KOPT-K1 (cell line): ENCODE measurements at regions not wholly inside any gene's neighbourhood (a gene's known extent, or its start where the extent isn't known, plus 50 kb on each side); places are given as distances from the start of the nearest gene placed in this dataset.

Source experiments
- H3K27ac ChIP-seq: fragments of 200-600 bp; sonication (generic); 2 replicates; pipeline ENCODE4 v1.5.1; 2016; ENCODE audit warnings: antibody characterized with exemption, mild to moderate bottlenecking, low read depth, low read length; ENCODE audit not compliant: poor library complexity, severe bottlenecking
- H3K36me3 ChIP-seq: fragments of 200-600 bp; sonication (generic); 2 replicates; pipeline ENCODE4 v1.5.1; 2017; ENCODE audit warnings: antibody characterized with exemption, mild to moderate bottlenecking, low read length, moderate library complexity; ENCODE audit not compliant: insufficient read depth
- H3K9me3 ChIP-seq: fragments of 200-600 bp; sonication (generic); 2 replicates; pipeline ENCODE4 v1.5.1; 2017; ENCODE audit warnings: antibody characterized with exemption, low read length, mild to moderate bottlenecking; ENCODE audit not compliant: insufficient read depth, poor library complexity, severe bottlenecking

GRCh38 chr6:105995391-105995865, 90.7 kb upstream of the PRDM1 start:
- Histone ChIP-seq H3K27ac (no peak overlapping the region), H3K36me3 (no peaks in the 10 kb centered on the region), H3K9me3 (no peaks in the 10 kb centered on the region)

DNA sequence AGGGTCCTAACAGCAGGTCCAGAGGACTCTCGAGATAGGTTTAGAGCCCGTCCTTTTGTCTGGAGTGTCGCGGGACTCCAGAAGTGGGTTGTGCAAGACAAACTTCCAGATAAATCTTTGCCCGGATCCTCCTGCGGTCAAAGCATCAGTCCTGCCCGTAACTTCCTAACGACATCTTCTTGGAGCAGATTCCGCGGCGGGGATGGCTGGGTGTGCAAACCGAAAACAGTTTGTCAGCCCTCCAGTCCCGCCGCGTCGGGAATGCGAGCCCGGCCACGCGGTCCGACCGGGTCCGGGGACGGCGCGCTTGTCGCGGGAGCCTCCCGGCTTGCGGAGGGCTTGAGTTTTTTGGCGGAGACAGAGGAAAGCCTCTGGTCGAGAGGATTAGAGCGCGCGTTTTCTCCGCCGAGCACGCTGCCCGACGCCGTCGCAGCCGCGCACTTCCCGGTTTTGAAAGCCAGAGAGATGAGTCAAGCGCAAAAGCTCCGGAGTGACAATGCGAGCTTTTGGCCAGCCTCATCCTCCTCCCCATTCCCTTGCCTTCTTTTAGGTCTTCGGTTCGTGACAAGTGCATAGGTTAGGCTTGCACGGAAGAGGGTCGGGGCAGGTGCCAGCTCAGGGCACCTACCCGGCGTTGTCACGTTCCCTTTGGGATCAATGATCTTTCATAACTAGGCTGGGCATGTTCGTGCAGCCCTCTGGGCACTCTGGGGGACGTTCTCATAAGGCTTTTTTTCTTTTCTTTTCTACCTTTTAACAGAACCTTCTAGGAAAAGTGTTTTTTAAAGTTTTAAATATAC, 91.3 kb upstream of the PRDM1 start:
- Histone ChIP-seq H3K36me3 (no peaks in the 10 kb centered on the region), H3K9me3 (no peaks in the 10 kb centered on the region), H3K27ac (no peak overlapping the region)

DNA sequence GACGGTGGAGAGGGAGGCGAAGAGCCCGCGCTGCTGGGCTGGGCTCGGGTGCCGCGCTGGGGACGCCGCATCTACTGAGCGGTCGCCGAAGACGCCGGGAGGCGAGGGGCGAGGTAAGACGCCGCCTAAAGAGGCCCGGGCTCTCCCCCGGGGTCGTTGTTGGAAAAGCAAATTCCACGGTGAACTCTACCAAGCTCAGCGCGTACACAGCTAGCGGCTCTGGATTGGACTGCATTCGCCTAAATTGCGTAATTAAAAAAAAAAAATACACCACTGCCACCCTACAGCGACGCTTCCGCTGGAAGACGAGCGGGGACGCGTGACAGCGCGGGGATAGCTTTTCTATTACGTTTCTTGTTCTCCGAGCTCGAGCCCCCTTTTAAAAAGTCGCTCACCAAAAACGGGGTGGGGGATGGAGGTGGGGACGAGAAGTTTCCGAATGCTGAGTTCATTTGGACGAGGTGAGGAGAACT, 92.0 kb upstream of the PRDM1 start:
- no peaks in the 10 kb centered on the region for H3K9me3 ChIP-seq
- H3K36me3 ChIP-seq, result no peaks in the 10 kb centered on the region
- no peak overlapping the region for H3K27ac ChIP-seq

GRCh38 chr6:105993341-105994117, 92.6 kb upstream of the PRDM1 start:
- Histone ChIP-seq H3K9me3 (no peaks in the 10 kb centered on the region), H3K27ac (no peak overlapping the region), H3K36me3 (no peaks in the 10 kb centered on the region)

GRCh38 chr6:105992315-105992961, 93.7 kb upstream of the PRDM1 start:
- H3K9me3 ChIP-seq, result no peaks in the 10 kb centered on the region
- no peaks in the 10 kb centered on the region for H3K36me3 ChIP-seq
- peak overlapping the region; percentile 82 for H3K27ac ChIP-seq

GRCh38 chr6:105991561-105992314, 94.4 kb upstream of the PRDM1 start:
- H3K27ac ChIP-seq, result peak overlapping the region; percentile 82

DNA sequence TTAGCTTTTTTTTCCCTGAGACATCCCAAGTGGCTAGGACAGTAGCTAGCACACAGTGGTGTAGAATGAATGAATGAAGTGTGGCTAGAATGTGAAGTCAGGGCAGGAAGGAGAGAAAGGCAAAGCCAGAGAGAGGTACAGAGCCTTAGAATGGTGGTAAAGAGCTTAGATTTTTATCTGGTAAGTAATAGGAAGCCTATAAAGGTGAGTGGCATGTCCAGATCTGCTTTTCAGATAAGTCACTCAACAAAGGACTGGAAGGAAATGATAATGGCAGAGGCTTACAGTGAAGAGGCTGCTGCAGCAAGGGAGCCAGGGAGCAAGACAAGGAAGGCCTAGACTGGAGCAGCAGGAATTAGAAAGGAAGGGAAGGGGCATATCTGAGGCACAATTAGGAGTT, 96.0 kb upstream of the PRDM1 start:
- H3K36me3 ChIP-seq, result no peaks in the 10 kb centered on the region
- no peak overlapping the region for H3K27ac ChIP-seq
- no peaks in the 10 kb centered on the region for H3K9me3 ChIP-seq

More at GRCh38 chr6:105991561-105992314, 94.4 kb upstream of the PRDM1 start:
- no peaks in the 10 kb centered on the region for H3K36me3 ChIP-seq
- H3K9me3 ChIP-seq, result no peaks in the 10 kb centered on the region

- Histone ChIP-seq H3K36me3 (no peaks in the 10 kb centered on the region), H3K9me3 (no peaks in the 10 kb centered on the region), H3K27ac (no peak overlapping the region)
Measured at GRCh38 chr6:105988812-105989577, 97.1 kb upstream of the PRDM1 start.

- H3K9me3 ChIP-seq, result no peaks in the 10 kb centered on the region
- H3K36me3 ChIP-seq, result no peaks in the 10 kb centered on the region
- H3K27ac ChIP-seq, result no peak overlapping the region
Measured at GRCh38 chr6:105988321-105988720, 97.8 kb upstream of the PRDM1 start.

DNA sequence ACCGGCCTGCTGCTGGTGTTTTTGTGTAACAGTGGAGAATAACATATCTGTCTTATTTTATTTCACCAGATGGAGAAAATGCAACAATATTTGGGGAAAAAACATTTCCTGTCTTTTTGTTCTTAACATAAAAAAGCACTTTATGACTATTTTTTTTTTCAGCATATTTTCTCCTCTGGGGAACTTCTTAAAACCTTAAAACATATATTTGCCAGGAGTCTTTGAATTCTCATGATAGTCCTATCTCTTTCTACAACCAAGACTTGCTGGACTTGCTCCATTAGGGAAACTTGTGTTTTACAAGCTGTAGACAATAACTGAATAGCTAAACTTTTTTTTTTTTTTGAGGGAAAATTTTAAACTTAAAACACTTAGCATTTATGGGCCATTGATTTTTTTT, 98.6 kb upstream of the PRDM1 start:
- H3K36me3 ChIP-seq, result no peaks in the 10 kb centered on the region
- no peaks in the 10 kb centered on the region for H3K9me3 ChIP-seq
- no peak overlapping the region for H3K27ac ChIP-seq

DNA sequence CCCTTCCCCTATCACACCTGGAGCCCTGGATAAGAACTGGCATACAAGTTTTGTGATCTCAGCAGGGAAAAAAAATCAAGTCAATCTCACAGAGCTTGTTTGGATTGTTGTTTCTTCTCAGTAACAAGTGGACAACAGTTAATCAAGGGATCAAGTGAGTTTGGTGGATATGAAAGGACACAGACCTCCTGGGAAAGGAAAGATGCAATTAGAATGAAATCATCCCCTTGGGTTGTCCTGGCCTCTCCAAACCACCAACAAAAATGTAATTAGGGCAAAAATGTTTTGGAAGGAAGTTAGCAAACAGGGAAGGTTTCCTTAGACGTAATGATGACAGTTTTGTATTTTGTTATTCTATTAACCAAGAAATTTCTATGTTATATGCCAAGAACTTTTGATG, 99.1 kb upstream of the PRDM1 start:
- Histone ChIP-seq H3K9me3 (no peaks in the 10 kb centered on the region), H3K27ac (no peak overlapping the region), H3K36me3 (no peaks in the 10 kb centered on the region)

DNA sequence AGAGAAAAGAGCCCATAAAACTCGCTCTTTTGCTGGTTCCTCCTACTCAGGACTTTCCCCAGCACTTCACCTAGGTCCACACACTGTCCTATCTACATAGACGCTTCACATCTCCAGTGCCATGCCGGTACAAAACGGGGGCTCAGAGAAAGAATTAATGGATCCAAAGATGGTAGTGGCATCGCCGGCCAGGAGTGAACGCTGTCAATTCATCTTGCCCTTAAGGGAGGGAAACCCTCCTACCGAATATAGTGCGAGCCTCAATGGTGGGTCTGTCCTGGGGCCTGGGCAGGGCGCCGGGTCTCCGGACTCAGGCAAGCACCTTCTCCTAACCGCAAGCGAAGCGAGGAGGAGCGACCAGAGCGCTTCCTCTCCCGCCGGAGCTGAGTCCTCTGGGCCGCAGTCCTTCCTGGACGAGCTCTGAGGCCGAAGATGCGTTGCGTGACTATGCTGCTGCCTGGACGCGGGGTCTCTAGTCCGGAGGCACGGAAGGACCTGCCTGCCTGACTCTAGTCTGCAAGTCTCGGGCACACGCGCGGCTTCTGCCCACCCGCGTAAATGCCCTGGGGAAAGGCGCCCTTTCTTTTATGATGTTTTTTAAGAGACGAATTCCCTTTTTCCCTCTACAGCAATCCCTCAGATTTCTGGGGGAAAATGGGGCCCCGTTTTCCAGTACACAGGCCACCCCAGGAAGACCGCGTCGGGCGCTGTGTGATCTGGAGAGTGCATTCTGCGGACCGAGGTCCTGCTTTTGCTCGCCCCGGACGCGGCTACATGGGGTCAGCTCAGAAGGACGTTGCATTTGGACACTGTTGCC, 100.1 kb upstream of the PRDM1 start:
- no peaks in the 10 kb centered on the region for H3K9me3 ChIP-seq
- no peak overlapping the region for H3K27ac ChIP-seq
- no peaks in the 10 kb centered on the region for H3K36me3 ChIP-seq

DNA sequence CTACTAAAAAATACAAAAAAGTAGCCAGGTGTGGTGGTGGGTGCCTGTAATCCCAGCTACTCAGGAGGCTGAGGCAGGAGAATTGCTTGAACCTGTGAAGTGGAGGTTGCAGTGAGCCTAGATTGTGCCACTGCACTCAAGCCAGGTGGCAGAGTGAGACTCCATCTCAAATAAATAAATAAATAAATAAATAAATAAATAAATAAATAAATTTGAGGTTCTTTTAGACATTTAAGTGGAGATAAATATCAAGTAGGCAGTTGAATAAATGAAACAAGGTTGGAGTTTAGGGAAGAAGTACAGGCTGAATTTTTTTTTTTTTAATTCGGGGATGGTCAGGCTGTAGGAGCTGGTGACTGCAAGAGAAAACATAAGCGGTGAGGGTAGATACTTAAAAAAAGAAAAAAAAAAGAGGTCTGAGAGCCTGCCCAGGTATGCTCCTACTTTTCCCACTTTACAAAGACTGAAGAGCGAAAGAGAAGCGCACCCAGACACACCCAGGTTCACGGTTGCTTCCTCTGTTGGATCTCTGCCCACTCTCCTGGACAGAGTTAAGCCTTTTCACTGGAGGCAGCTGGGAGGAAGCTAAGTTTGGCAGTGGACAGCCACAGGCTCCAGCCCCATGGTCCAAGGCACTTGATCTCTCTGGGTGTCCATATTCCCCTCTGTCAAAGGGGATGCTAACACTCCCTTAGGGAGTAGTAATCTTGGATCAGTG, 100.9 kb upstream of the PRDM1 start:
- H3K27ac ChIP-seq, result no peak overlapping the region
- no peaks in the 10 kb centered on the region for H3K36me3 ChIP-seq
- no peaks in the 10 kb centered on the region for H3K9me3 ChIP-seq
